Loucy (cell line): ENCODE measurements at regions not wholly inside any gene's neighbourhood (a gene's known extent, or its start where the extent isn't known, plus 50 kb on each side); places are given as distances from the start of the nearest gene placed in this dataset.

ENCODE experiments used
- EZH2phosphoT487 ChIP-seq: fragments of 200-600 bp; IDR thresholded peaks from 2 replicates; pipeline ENCODE4 v1.6.1; 2018; ENCODE audit warnings: antibody characterized with exemption, mild to moderate bottlenecking, moderate library complexity, borderline replicate concordance
- TF ChIP-seq, protein P1 (sequence below): fragments of 200-600 bp; sonication (generic); conservative IDR thresholded peaks from 2 replicates; pipeline ENCODE4 v1.5.1; 2014; ENCODE audit warnings: mild to moderate bottlenecking, antibody characterized with exemption, low read length

DNA sequence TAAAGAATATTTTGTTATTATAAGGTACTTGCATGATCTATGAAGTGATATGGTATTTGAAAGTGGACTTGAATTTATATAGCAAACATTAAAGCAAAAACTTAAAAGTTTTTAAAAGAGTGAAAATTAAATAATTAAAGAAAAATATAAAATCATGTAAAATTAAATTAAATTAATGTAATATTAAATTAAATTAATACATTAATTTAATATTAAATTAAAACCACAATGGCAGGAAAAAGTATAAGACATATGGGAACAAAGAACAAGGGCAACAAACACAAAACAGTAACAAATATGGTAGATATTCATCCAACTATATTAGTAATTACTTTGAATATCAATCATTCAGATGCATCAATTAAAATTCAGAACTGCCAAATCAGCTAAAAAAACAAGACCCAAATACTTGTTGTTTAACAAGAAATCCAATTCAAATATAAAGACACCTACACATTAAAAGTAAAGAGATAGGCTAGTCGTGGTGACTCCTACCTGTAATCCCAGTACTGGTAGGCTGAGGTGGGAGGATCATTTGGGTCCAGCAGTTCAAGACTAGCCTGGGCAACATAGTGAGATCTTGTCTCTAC lies 992.2 kb upstream of the MIR17HG start:
- TF ChIP-seq, protein P1, sequence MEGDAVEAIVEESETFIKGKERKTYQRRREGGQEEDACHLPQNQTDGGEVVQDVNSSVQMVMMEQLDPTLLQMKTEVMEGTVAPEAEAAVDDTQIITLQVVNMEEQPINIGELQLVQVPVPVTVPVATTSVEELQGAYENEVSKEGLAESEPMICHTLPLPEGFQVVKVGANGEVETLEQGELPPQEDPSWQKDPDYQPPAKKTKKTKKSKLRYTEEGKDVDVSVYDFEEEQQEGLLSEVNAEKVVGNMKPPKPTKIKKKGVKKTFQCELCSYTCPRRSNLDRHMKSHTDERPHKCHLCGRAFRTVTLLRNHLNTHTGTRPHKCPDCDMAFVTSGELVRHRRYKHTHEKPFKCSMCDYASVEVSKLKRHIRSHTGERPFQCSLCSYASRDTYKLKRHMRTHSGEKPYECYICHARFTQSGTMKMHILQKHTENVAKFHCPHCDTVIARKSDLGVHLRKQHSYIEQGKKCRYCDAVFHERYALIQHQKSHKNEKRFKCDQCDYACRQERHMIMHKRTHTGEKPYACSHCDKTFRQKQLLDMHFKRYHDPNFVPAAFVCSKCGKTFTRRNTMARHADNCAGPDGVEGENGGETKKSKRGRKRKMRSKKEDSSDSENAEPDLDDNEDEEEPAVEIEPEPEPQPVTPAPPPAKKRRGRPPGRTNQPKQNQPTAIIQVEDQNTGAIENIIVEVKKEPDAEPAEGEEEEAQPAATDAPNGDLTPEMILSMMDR: no peak
- TF ChIP-seq EZH2phosphoT487: no peak
